ENCODE measurements at regions not wholly inside any gene's neighbourhood (a gene's known extent, or its start where the extent isn't known, plus 50 kb on each side); places are given as distances from the start of the nearest gene placed in this dataset.

DNA sequence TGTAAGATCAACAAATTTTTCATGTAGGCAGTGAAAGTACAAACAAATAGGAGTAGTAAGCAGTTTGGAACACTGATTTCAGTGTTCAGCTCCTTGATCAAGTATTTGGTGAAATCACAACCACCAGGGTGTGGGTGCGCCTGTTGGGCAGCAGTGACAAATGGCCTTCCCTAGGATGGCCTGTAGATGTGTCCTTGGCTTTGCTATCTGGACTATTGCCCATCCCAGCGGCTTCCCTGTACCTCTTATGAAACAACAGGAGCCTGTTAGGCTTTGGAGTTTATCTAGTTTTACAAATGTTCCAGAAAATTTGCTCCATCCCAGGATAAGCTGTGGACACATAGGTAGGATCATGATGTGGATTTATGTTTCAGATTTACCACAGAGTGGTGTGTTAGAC, 216.8 kb upstream of the FAT1 start:
- H3K4me1 ChIP-seq (ENCODE audit: control insufficient read depth in 2 of 2, insufficient read depth in 2 of 2, low read length in 2 of 2) = no peaks in the 10 kb centered on the region
- TF ChIP-seq CTCF (IDR thresholded peaks at IDR 0.05) (no peak), EZH2 (IDR thresholded peaks at IDR 0.05; ENCODE audit: borderline replicate concordance, insufficient read depth, low read depth, low read length, poor library complexity, severe bottlenecking) (no peak)
- peaks cover 0 to 4% (median 0%) of the 10 kb centered on the region in 3 donors for H3K9me3 ChIP-seq (ENCODE audit: control extremely low read depth in 1 of 3, control insufficient read depth in 2 of 3, insufficient read depth in 1 of 3, low read length in 2 of 3)
- H3K27me3 ChIP-seq (replicated peaks in 1 of 4; ENCODE audit: control extremely low read depth in 1 of 4, control insufficient read depth in 3 of 4, insufficient read depth in 4 of 4, low read length in 3 of 4) = no peaks in the 10 kb centered on the region
- H3K9me3 Mint-ChIP-seq (ENCODE audit: insufficient read depth) = no peaks in the 10 kb centered on the region
- no peak for ATAC-seq (ENCODE audit: low read depth)
- POLR2A ChIA-PET = no interaction called here
- H4K20me1 ChIP-seq (ENCODE audit: control insufficient read depth, insufficient read depth, low read length, poor library complexity, severe bottlenecking) = no peaks in the 10 kb centered on the region
- intact Hi-C loops (cut with micrococcal nuclease) = no loop called here
- H3K27ac Mint-ChIP-seq = no peak overlapping the region
- DNase-seq = no peak
- no peak overlapping the region for H3K4me2 ChIP-seq (replicated peaks; ENCODE audit: low read depth, low read length, poor library complexity, severe bottlenecking)
- CTCF ChIA-PET = no interaction called here
- no peak overlapping the region for H3K4me3 Mint-ChIP-seq
- no peaks in the 10 kb centered on the region for H3K27me3 Mint-ChIP-seq
- no peak overlapping the region for H3K27ac ChIP-seq (ENCODE audit: low read length in 2 of 2)
- no peak overlapping the region for H3K9ac ChIP-seq (ENCODE audit: low read length)
- no peak overlapping the region for H3K4me3 ChIP-seq (ENCODE audit: control extremely low read depth in 1 of 5, extremely low read depth in 1 of 5, insufficient read depth in 1 of 5, low read depth in 2 of 5, low read length in 4 of 5)
- WGBS (ENCODE audit: insufficient coverage) = 100% methylated on average over 1 of the region's 2 CpGs
- no peak overlapping the region for H2AFZ ChIP-seq (ENCODE audit: insufficient read depth, low read depth, low read length, poor library complexity, severe bottlenecking)
- no peaks in the 10 kb centered on the region for H3K36me3 ChIP-seq (replicated peaks in 1 of 2; ENCODE audit: control extremely low read depth in 1 of 2, control insufficient read depth in 1 of 2, extremely low read depth in 1 of 2, insufficient read depth in 2 of 2, low read length in 1 of 2)
- no peaks in the 10 kb centered on the region for H3K79me2 ChIP-seq (ENCODE audit: control insufficient read depth, insufficient read depth, low read length)
- H3K4me1 Mint-ChIP-seq = no peaks in the 10 kb centered on the region

DNA sequence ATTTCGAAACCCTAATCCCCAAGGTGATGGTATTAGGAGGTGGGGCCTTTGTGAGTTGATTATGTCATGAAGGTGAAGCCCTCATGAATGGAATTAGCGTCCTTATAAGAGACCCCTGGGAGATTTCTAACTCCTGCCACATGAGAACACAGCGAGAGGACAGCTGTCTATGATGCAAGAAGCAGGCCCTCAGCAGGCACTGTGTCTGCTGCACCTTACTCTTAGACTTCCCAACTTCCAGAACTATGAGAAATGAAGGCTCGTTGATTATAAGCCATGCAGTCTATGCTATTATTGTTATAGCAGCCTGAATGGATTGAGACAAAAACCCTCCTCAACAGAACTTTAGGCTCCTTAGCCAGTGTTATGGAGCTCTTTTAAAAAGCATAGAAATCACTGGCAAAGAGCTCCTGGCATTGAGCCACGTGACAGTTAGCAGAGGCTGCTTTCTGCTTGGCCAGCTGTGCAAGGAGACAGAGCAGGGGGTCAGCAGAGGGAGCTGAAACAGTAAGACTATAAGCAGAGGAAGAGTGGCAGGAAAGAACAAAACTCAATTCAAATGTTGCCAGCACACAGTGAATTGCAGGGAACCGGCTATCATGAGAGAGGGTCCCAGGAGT, 219.2 kb upstream of the FAT1 start:
- Histone ChIP-seq H3K36me3 (replicated peaks in 1 of 2; ENCODE audit: control extremely low read depth in 1 of 2, control insufficient read depth in 1 of 2, extremely low read depth in 1 of 2, insufficient read depth in 2 of 2, low read length in 1 of 2) (no peaks in the 10 kb centered on the region), H3K27me3 (replicated peaks in 1 of 4; ENCODE audit: control extremely low read depth in 1 of 4, control insufficient read depth in 3 of 4, insufficient read depth in 4 of 4, low read length in 3 of 4) (no peaks in the 10 kb centered on the region), H3K4me1 (ENCODE audit: control insufficient read depth in 2 of 2, insufficient read depth in 2 of 2, low read length in 2 of 2) (no peaks in the 10 kb centered on the region), H3K4me2 (replicated peaks; ENCODE audit: low read depth, low read length, poor library complexity, severe bottlenecking) (no peak overlapping the region), H3K9ac (ENCODE audit: low read length) (no peak overlapping the region), H3K79me2 (ENCODE audit: control insufficient read depth, insufficient read depth, low read length) (no peaks in the 10 kb centered on the region), H3K9me3 (ENCODE audit: control extremely low read depth in 1 of 3, control insufficient read depth in 2 of 3, insufficient read depth in 1 of 3, low read length in 2 of 3) (peaks cover 0 to 4% (median 0%) of the 10 kb centered on the region in 3 donors), H2AFZ (ENCODE audit: insufficient read depth, low read depth, low read length, poor library complexity, severe bottlenecking) (no peak overlapping the region), H3K27ac (ENCODE audit: low read length in 2 of 2) (no peak overlapping the region), H4K20me1 (ENCODE audit: control insufficient read depth, insufficient read depth, low read length, poor library complexity, severe bottlenecking) (no peaks in the 10 kb centered on the region), H3K4me3 (ENCODE audit: control extremely low read depth in 1 of 5, extremely low read depth in 1 of 5, insufficient read depth in 1 of 5, low read depth in 2 of 5, low read length in 4 of 5) (no peak overlapping the region)
- ChIA-PET POLR2A (no interaction called here), CTCF (no interaction called here)
- TF ChIP-seq CTCF (IDR thresholded peaks at IDR 0.05) (no peak), EZH2 (IDR thresholded peaks at IDR 0.05; ENCODE audit: borderline replicate concordance, insufficient read depth, low read depth, low read length, poor library complexity, severe bottlenecking) (no peak)
- intact Hi-C loops (cut with micrococcal nuclease) = no loop called here
- ATAC-seq (ENCODE audit: low read depth) (no peak), DNase-seq (no peak)
- Mint-ChIP-seq H3K4me1 (no peaks in the 10 kb centered on the region), H3K4me3 (no peak overlapping the region), H3K27ac (no peak overlapping the region), H3K9me3 (ENCODE audit: insufficient read depth) (no peaks in the 10 kb centered on the region), H3K27me3 (no peaks in the 10 kb centered on the region)
- WGBS (ENCODE audit: insufficient coverage) = 68% methylated on average over 4 of the region's 6 CpGs

Measured in B cell (primary cell).